B cell (primary cell): ENCODE measurements at regions not wholly inside any gene's neighbourhood (a gene's known extent, or its start where the extent isn't known, plus 50 kb on each side); places are given as distances from the start of the nearest gene placed in this dataset.

Experiments used
- ATAC-seq: fragments of 200-7000 bp; cut with Tn5 transposase; one replicate; pipeline ENCODE4 v1.10.0; 2021; ENCODE audit warnings: low read depth, mild to moderate bottlenecking, moderate number of reproducible peaks, moderate library complexity
- CTCF ChIA-PET: fragments of 350-600 bp; sonication (Branson Sonifier 250); formaldehyde crosslinking; loops from one replicate; lab custom pipeline; 2021; ENCODE audit warnings: antibody characterized with exemption, inconsistent platforms; lab: Charles Lee
- POLR2A ChIA-PET: fragments of 350-600 bp; sonication (Branson Sonifier 250); formaldehyde crosslinking; loops from one replicate; lab custom pipeline; 2021; ENCODE audit warnings: antibody characterized with exemption; lab: Charles Lee
- DNase-seq: peaks from one replicate; pipeline ENCODE4 v3.0.0; 2013
- H2AFZ ChIP-seq: 2 replicates; pipeline ENCODE4 v1.6.1; 2012; ENCODE audit warnings: mild to moderate bottlenecking, low read depth, low read length; ENCODE audit not compliant: insufficient read depth, poor library complexity, severe bottlenecking
- H3K27ac ChIP-seq, 2 donors: 1 replicate in 1 of 2; 2 replicates in 1 of 2; pipeline ENCODE4 v1.5.1; 2012 to 2013; ENCODE audit warnings: low read length in 2 of 2, mild to moderate bottlenecking in 2 of 2, moderate library complexity in 1 of 2
- H3K27me3 ChIP-seq, 4 experiments: fragments of 200-600 bp in 1 of 4; sonication (generic) in 1 of 4; replicated peaks in 1 of 4; 1 replicate in 2 of 4; 2 replicates in 2 of 4; pipeline versions ENCODE4 v1.6.1 to v1.7.0; 2013 to 2016; ENCODE audit warnings: low read length in 3 of 4, mild to moderate bottlenecking in 2 of 4, mixed read lengths in 1 of 4, moderate library complexity in 1 of 4; ENCODE audit not compliant: insufficient read depth in 4 of 4, control insufficient read depth in 3 of 4; ENCODE audit errors: control extremely low read depth in 1 of 4
- H3K36me3 ChIP-seq, 2 experiments: replicated peaks in 1 of 2; 1 replicate in 1 of 2; 2 replicates in 1 of 2; pipeline versions ENCODE4 v1.6.1 to v1.7.1; 2013; ENCODE audit warnings: low read length in 1 of 2; ENCODE audit not compliant: insufficient read depth in 2 of 2, control insufficient read depth in 1 of 2; ENCODE audit errors: control extremely low read depth in 1 of 2, extremely low read depth in 1 of 2
- H3K4me1 ChIP-seq, 2 donors: fragments of 200-600 bp in 1 of 2; sonication (generic) in 1 of 2; 1 replicate in 1 of 2; 2 replicates in 1 of 2; pipeline versions ENCODE4 v1.5.1 to v1.6.1; 2013 to 2017; ENCODE audit warnings: low read length in 2 of 2; ENCODE audit not compliant: control insufficient read depth in 2 of 2, insufficient read depth in 2 of 2
- H3K4me2 ChIP-seq: replicated peaks from 2 replicates; pipeline ENCODE3; 2012; ENCODE audit warnings: mild to moderate bottlenecking, low read depth, low read length; ENCODE audit not compliant: poor library complexity, severe bottlenecking
- H3K4me3 ChIP-seq, 5 experiments: fragments of 200-600 bp in 1 of 5; sonication (generic) in 1 of 5; 1 replicate in 3 of 5; 2 replicates in 2 of 5; pipeline versions ENCODE4 v1.5.1 to v1.7.0; 2011 to 2016; ENCODE audit warnings: low read length in 4 of 5, mild to moderate bottlenecking in 4 of 5, low read depth in 2 of 5, control low read depth in 1 of 5, moderate library complexity in 1 of 5; ENCODE audit not compliant: insufficient read depth in 1 of 5; ENCODE audit errors: control extremely low read depth in 1 of 5, extremely low read depth in 1 of 5
- H3K79me2 ChIP-seq: fragments of 200-600 bp; sonication (generic); one replicate; pipeline ENCODE4 v1.6.0; 2016; ENCODE audit warnings: low read length; ENCODE audit not compliant: control insufficient read depth, insufficient read depth
- H3K9ac ChIP-seq: fragments of 200-600 bp; sonication (generic); 2 replicates; pipeline ENCODE4 v1.6.1; 2017; ENCODE audit warnings: mild to moderate bottlenecking, low read length, moderate library complexity
- H3K9me3 ChIP-seq, 3 donors: one replicate each; pipeline versions ENCODE4 v1.6.1 to v1.7.1; 2013; ENCODE audit warnings: low read length in 2 of 3; ENCODE audit not compliant: control insufficient read depth in 2 of 3, insufficient read depth in 1 of 3; ENCODE audit errors: control extremely low read depth in 1 of 3
- H4K20me1 ChIP-seq: 2 replicates; pipeline ENCODE4 v1.6.0; 2012; ENCODE audit warnings: mild to moderate bottlenecking, low read length; ENCODE audit not compliant: insufficient read depth, control insufficient read depth, poor library complexity, severe bottlenecking
- H3K27ac Mint-ChIP-seq: one replicate; pipeline ENCODE4 v1.8.0; 2021; ENCODE audit warnings: mixed read lengths
- H3K27me3 Mint-ChIP-seq: one replicate; pipeline ENCODE4 v1.8.0; 2021; ENCODE audit warnings: mixed read lengths
- H3K4me1 Mint-ChIP-seq: one replicate; pipeline ENCODE4 v1.8.0; 2021; ENCODE audit warnings: mixed read lengths
- H3K4me3 Mint-ChIP-seq: one replicate; pipeline ENCODE4 v1.8.0; 2021; ENCODE audit warnings: mixed read lengths
- H3K9me3 Mint-ChIP-seq: one replicate; pipeline ENCODE4 v1.8.0; 2022; ENCODE audit warnings: mixed read lengths; ENCODE audit not compliant: insufficient read depth
- CTCF ChIP-seq: fragments of 200-600 bp; IDR thresholded peaks from one replicate; pipeline ENCODE4 v1.8.0; 2022; ENCODE audit warnings: antibody characterized with exemption, mild to moderate bottlenecking
- EZH2 ChIP-seq: IDR thresholded peaks from 2 replicates; pipeline ENCODE4 v1.6.1; 2012; ENCODE audit warnings: borderline replicate concordance, low read depth, mild to moderate bottlenecking, moderate library complexity, low read length; ENCODE audit not compliant: insufficient read depth, poor library complexity, severe bottlenecking
- WGBS: methylation state at CpG from one replicate; pipeline ENCODE4 v1.1.5; 2013; ENCODE audit warnings: missing lambda C conversion rate; ENCODE audit not compliant: insufficient coverage; 5-methylcytosine and 5-hydroxymethylcytosine counted together
- intact Hi-C: fragments of 100-400 bp; cut with micrococcal nuclease; formaldehyde crosslinking; loops from one replicate; pipeline ENCODE4 v1.10.0; 2022

GRCh38 chr11:70707821-70708220 lies 309.5 kb downstream of the CTTN start:
- H3K36me3 ChIP-seq: no peaks in the 10 kb centered on the region
- H3K27me3 Mint-ChIP-seq: peaks cover 15% of the 10 kb centered on the region
- no peak overlapping the region for H3K27ac ChIP-seq
- H3K4me3 Mint-ChIP-seq: no peak overlapping the region
- DNase-seq (no peak), ATAC-seq (no peak)
- H3K9me3 Mint-ChIP-seq: peaks cover 4% of the 10 kb centered on the region
- H3K9ac ChIP-seq: no peak overlapping the region
- ChIA-PET POLR2A (no interaction called here), CTCF (interaction anchor here (0.7 kb wide), 1 partner anchor 254 kb away, joined by 3 read pairs; no protein-coding TSS in a partner anchor)
- no peak overlapping the region for H3K4me2 ChIP-seq
- TF ChIP-seq CTCF (no peak), EZH2 (no peak)
- no peaks in the 10 kb centered on the region for H3K79me2 ChIP-seq
- H3K27me3 ChIP-seq: no peaks in the 10 kb centered on the region
- H3K9me3 ChIP-seq: peaks cover 0 to 7% (median 0%) of the 10 kb centered on the region in 3 donors
- no peak overlapping the region for H3K27ac Mint-ChIP-seq
- no peaks in the 10 kb centered on the region for H4K20me1 ChIP-seq
- H3K4me1 Mint-ChIP-seq: no peaks in the 10 kb centered on the region
- 78% methylated on average over 5 of the region's 6 CpGs for WGBS
- no peak overlapping the region for H2AFZ ChIP-seq
- H3K4me3 ChIP-seq: no peak overlapping the region
- intact Hi-C loops: no loop called here
- no peaks in the 10 kb centered on the region for H3K4me1 ChIP-seq

- Histone ChIP-seq H3K27ac (no peak overlapping the region), H3K9ac (no peak overlapping the region), H4K20me1 (no peaks in the 10 kb centered on the region), H3K4me1 (no peaks in the 10 kb centered on the region), H3K4me3 (no peak overlapping the region), H3K9me3 (peaks cover 0 to 3% (median 0%) of the 10 kb centered on the region in 3 donors), H3K4me2 (no peak overlapping the region), H3K79me2 (no peaks in the 10 kb centered on the region), H2AFZ (no peak overlapping the region), H3K27me3 (no peaks in the 10 kb centered on the region), H3K36me3 (no peaks in the 10 kb centered on the region)
- TF ChIP-seq EZH2: no peak
- no peak for TF ChIP-seq CTCF
- intact Hi-C loops: no loop called here
- H3K9me3 Mint-ChIP-seq: peaks cover 2% of the 10 kb centered on the region
- peaks cover 13% of the 10 kb centered on the region for H3K27me3 Mint-ChIP-seq
- H3K4me3 Mint-ChIP-seq: no peak overlapping the region
- ChIA-PET CTCF (no interaction called here), POLR2A (no interaction called here)
- H3K27ac Mint-ChIP-seq: no peak overlapping the region
- 96% methylated on average over 13 of the region's 16 CpGs for WGBS
- ATAC-seq: no peak
- DNase-seq: no peak
- no peaks in the 10 kb centered on the region for H3K4me1 Mint-ChIP-seq
Measured at GRCh38 chr11:70709596-70709995, 311.3 kb downstream of the CTTN start.
